Sigmoid colon (tissue), 6 donors: ENCODE measurements at regions not wholly inside any gene's neighbourhood (a gene's known extent, or its start where the extent isn't known, plus 50 kb on each side); places are given as distances from the start of the nearest gene placed in this dataset.
"Not testable (repeated sequence)": the region's sequence is repeated elsewhere in the genome, so short reads cannot be mapped to it uniquely, and the experiment has no call there.

ENCODE experiments used
- DNase-seq: peaks from one replicate; pipeline ENCODE4 v3.0.0-alpha.2; 2019
- H3K27ac ChIP-seq, 4 donors: fragments of 200-600 bp; sonication (generic); one replicate each; pipeline ENCODE4 v1.5.1; 2016 to 2019; ENCODE audit warnings: mild to moderate bottlenecking in 1 of 4
- H3K27me3 ChIP-seq, 3 donors: fragments of 200-600 bp; sonication (generic); one replicate each; pipeline ENCODE4 v1.5.1; 2019; ENCODE audit warnings: mild to moderate bottlenecking in 1 of 3
- H3K36me3 ChIP-seq, 4 donors: fragments of 200-600 bp; sonication (generic); one replicate each; pipeline ENCODE4 v1.5.1; 2016 to 2019
- H3K4me1 ChIP-seq, 4 donors: fragments of 200-600 bp; sonication (generic); one replicate each; pipeline ENCODE4 v1.5.1; 2017 to 2019
- H3K4me3 ChIP-seq, 4 donors: fragments of 200-600 bp; sonication (generic); one replicate each; pipeline ENCODE4 v1.5.1; 2017 to 2019; ENCODE audit warnings: mild to moderate bottlenecking in 2 of 4, moderate library complexity in 1 of 4
- H3K9me3 ChIP-seq, 4 donors: fragments of 200-600 bp in 3 of 4; sonication (generic) in 3 of 4; one replicate each; pipeline versions ENCODE4 v1.5.1 to v1.6.1; 2013 to 2019
- CTCF ChIP-seq, 4 experiments: fragments of 450-650 bp in 3 of 4; fragments of 200-600 bp in 1 of 4; IDR thresholded peaks; one replicate each; pipeline ENCODE4 v1.5.1; 2016 to 2019; ENCODE audit warnings: antibody characterized with exemption in 4 of 4, mild to moderate bottlenecking in 3 of 4, moderate library complexity in 2 of 4
- EP300 ChIP-seq, 4 donors: sonication (generic); formaldehyde crosslinking; IDR thresholded peaks; one replicate each; pipeline ENCODE4 v1.6.1; 2017; ENCODE audit warnings: antibody characterized with exemption in 4 of 4
- POLR2A ChIP-seq, 2 donors: fragments of 450-650 bp; IDR thresholded peaks; one replicate each; pipeline ENCODE4 v1.6.1; 2016; ENCODE audit warnings: antibody characterized with exemption in 2 of 2, mild to moderate bottlenecking in 2 of 2, moderate library complexity in 2 of 2
- POLR2AphosphoS5 ChIP-seq, 4 donors: sonication (generic); formaldehyde crosslinking; IDR thresholded peaks; one replicate each; pipeline ENCODE4 v1.6.1; 2017; ENCODE audit warnings: antibody characterized with exemption in 4 of 4
- WGBS, 2 donors: extraction: QIAGEN DNeasy Blood & Tissue Kit; methylation state at CpG; one replicate each; pipeline ENCODE4 v1.1.7; 2013; 5-methylcytosine and 5-hydroxymethylcytosine counted together
- intact Hi-C: fragments of 100-400 bp; cut with DNase I; formaldehyde crosslinking; loops from one replicate; pipeline ENCODE4 v1.15.1; 2023
- donor health status: healthy with polysubstance abuse.
- donor health status: healthy.

- no peak overlapping the region for H3K27ac ChIP-seq
- no peak for DNase-seq
- intact Hi-C loops, result no loop called here
- no peak for TF ChIP-seq CTCF (IDR thresholded peaks at IDR 0.05)
- TF ChIP-seq EP300 (IDR thresholded peaks at IDR 0.05), result no peak
- TF ChIP-seq POLR2A (IDR thresholded peaks at IDR 0.05), result no peak
- no peak for TF ChIP-seq POLR2AphosphoS5 (IDR thresholded peaks at IDR 0.05)
- H3K36me3 ChIP-seq, result no peaks in the 10 kb centered on the region
- no peaks in the 10 kb centered on the region for H3K4me1 ChIP-seq
- peaks cover 0 to 7% (median 0%) of the 10 kb centered on the region in 4 donors for H3K9me3 ChIP-seq
- no peaks in the 10 kb centered on the region for H3K27me3 ChIP-seq
- no peak overlapping the region for H3K4me3 ChIP-seq
- WGBS, 2 donors, result 93 to 100% methylated on average over 1 of the region's 1 CpG
These were observed 167.9 kb upstream of the BCHE start for GRCh38 chr3:166005126-166005525.

GRCh38 chr3:165994293-165994692 is 157.1 kb upstream of the BCHE start:
- intact Hi-C loops, result no loop called here
- no peak overlapping the region for H3K4me3 ChIP-seq
- H3K27ac ChIP-seq, result no peak overlapping the region
- WGBS, 2 donors, result 34 to 71% methylated on average over 1 of the region's 1 CpG
- no peaks in the 10 kb centered on the region for H3K27me3 ChIP-seq
- H3K4me1 ChIP-seq, result no peaks in the 10 kb centered on the region
- no peaks in the 10 kb centered on the region for H3K36me3 ChIP-seq
- no peaks in the 10 kb centered on the region for H3K9me3 ChIP-seq
- DNase-seq, result no peak
- TF ChIP-seq EP300 (IDR thresholded peaks at IDR 0.05), result no peak
- TF ChIP-seq POLR2A (IDR thresholded peaks at IDR 0.05), result no peak
- TF ChIP-seq CTCF (IDR thresholded peaks at IDR 0.05), result no peak
- no peak for TF ChIP-seq POLR2AphosphoS5 (IDR thresholded peaks at IDR 0.05)

GRCh38 chr3:165984589-165984988 is 147.4 kb upstream of the BCHE start:
- WGBS, 2 donors, result 59 to 70% methylated on average over 1 of the region's 1 CpG
- H3K27ac ChIP-seq, result no peak overlapping the region
- H3K36me3 ChIP-seq, result no peaks in the 10 kb centered on the region
- DNase-seq, result no peak
- no peak overlapping the region for H3K4me3 ChIP-seq
- no peaks in the 10 kb centered on the region for H3K27me3 ChIP-seq
- no peaks in the 10 kb centered on the region for H3K9me3 ChIP-seq
- TF ChIP-seq CTCF (IDR thresholded peaks at IDR 0.05), result no peak
- no peak for TF ChIP-seq POLR2A (IDR thresholded peaks at IDR 0.05)
- no peak for TF ChIP-seq EP300 (IDR thresholded peaks at IDR 0.05)
- TF ChIP-seq POLR2AphosphoS5 (IDR thresholded peaks at IDR 0.05), result no peak
- H3K4me1 ChIP-seq, result no peaks in the 10 kb centered on the region
- intact Hi-C loops, result no loop called here

GRCh38 chr3:165983284-165983683 is 146.1 kb upstream of the BCHE start:
- DNase-seq, result no peak
- intact Hi-C loops, result no loop called here
- TF ChIP-seq EP300 (IDR thresholded peaks at IDR 0.05) (no peak), POLR2A (IDR thresholded peaks at IDR 0.05) (no peak), CTCF (IDR thresholded peaks at IDR 0.05) (no peak), POLR2AphosphoS5 (IDR thresholded peaks at IDR 0.05) (no peak)
- no peak overlapping the region for H3K27ac ChIP-seq
- H3K9me3 ChIP-seq, result no peaks in the 10 kb centered on the region
- H3K4me1 ChIP-seq, result no peaks in the 10 kb centered on the region
- no peaks in the 10 kb centered on the region for H3K36me3 ChIP-seq
- no peaks in the 10 kb centered on the region for H3K27me3 ChIP-seq
- no peak overlapping the region for H3K4me3 ChIP-seq
- 5 to 28% methylated on average over 2 of the region's 2 CpGs for WGBS, 2 donors

- Histone ChIP-seq H3K36me3 (no peaks in the 10 kb centered on the region), H3K27ac (no peak overlapping the region), H3K4me3 (no peak overlapping the region), H3K4me1 (no peaks in the 10 kb centered on the region), H3K9me3 (no peaks in the 10 kb centered on the region), H3K27me3 (no peaks in the 10 kb centered on the region)
- TF ChIP-seq CTCF (IDR thresholded peaks at IDR 0.05), result no peak
- no peak for TF ChIP-seq EP300 (IDR thresholded peaks at IDR 0.05)
- no peak for TF ChIP-seq POLR2A (IDR thresholded peaks at IDR 0.05)
- no peak for TF ChIP-seq POLR2AphosphoS5 (IDR thresholded peaks at IDR 0.05)
- intact Hi-C loops, result no loop called here
- DNase-seq, result no peak
- WGBS, 2 donors, result 85 to 88% methylated on average over 1 of the region's 1 CpG
These were observed 144.1 kb upstream of the BCHE start for GRCh38 chr3:165981318-165981717.

- H3K27ac ChIP-seq, H3K9me3 ChIP-seq, H3K4me3 ChIP-seq, intact Hi-C loops, DNase-seq, H3K27me3 ChIP-seq, H3K36me3 ChIP-seq, H3K4me1 ChIP-seq: not testable (repeated sequence)
- WGBS, 2 donors, result 78 to 84% methylated on average over 3 of the region's 3 CpGs
These were observed 123.6 kb upstream of the BCHE start for GRCh38 chr3:165960825-165961224.
